Liver (tissue), 9 donors: ENCODE measurements at regions not wholly inside any gene's neighbourhood (a gene's known extent, or its start where the extent isn't known, plus 50 kb on each side); places are given as distances from the start of the nearest gene placed in this dataset. TPM values are rescaled to one million over a fixed set of nuclear protein-coding genes. Genes with fewer than 3 reads are reported as not detected.

Experiments
- DNase-seq: peaks from one replicate; pipeline ENCODE4 v3.0.0-alpha.2; 2017; ENCODE audit warnings: low spot score
- H3K27ac ChIP-seq, 2 donors: one replicate each; pipeline ENCODE4 v1.7.0; 2013; ENCODE audit warnings: inconsistent platforms in 2 of 2, low read length in 2 of 2, control low read depth in 1 of 2, low read depth in 1 of 2, mild to moderate bottlenecking in 1 of 2
- H3K27me3 ChIP-seq, 4 donors: one replicate each; pipeline versions ENCODE4 v1.6.1 to v1.7.0; 2013; ENCODE audit warnings: low read length in 3 of 4, inconsistent platforms in 1 of 4, mild to moderate bottlenecking in 1 of 4, moderate library complexity in 1 of 4; ENCODE audit not compliant: control insufficient read depth in 4 of 4, insufficient read depth in 4 of 4
- H3K36me3 ChIP-seq, 4 donors: one replicate each; pipeline versions ENCODE4 v1.6.1 to v1.7.0; 2013; ENCODE audit warnings: low read length in 3 of 4, mild to moderate bottlenecking in 3 of 4, low read depth in 1 of 4, moderate library complexity in 1 of 4; ENCODE audit not compliant: control insufficient read depth in 4 of 4, insufficient read depth in 3 of 4
- H3K4me1 ChIP-seq, 4 donors: one replicate each; pipeline versions ENCODE4 v1.6.1 to v1.7.0; 2013; ENCODE audit warnings: low read length in 3 of 4, mild to moderate bottlenecking in 3 of 4, moderate library complexity in 1 of 4; ENCODE audit not compliant: control insufficient read depth in 4 of 4, insufficient read depth in 4 of 4
- H3K4me3 ChIP-seq, 3 donors: one replicate each; pipeline versions ENCODE4 v1.6.1 to v1.7.0; 2013; ENCODE audit warnings: low read length in 3 of 3, control low read depth in 1 of 3, low read depth in 1 of 3, mild to moderate bottlenecking in 1 of 3
- H3K9ac ChIP-seq, 2 donors: one replicate each; pipeline ENCODE4 v1.7.0; 2013; ENCODE audit warnings: low read length in 2 of 2, mild to moderate bottlenecking in 2 of 2, moderate library complexity in 2 of 2, control low read depth in 1 of 2, low read depth in 1 of 2
- H3K9me3 ChIP-seq, 4 donors: one replicate each; pipeline versions ENCODE4 v1.6.1 to v1.7.0; 2013; ENCODE audit warnings: low read length in 3 of 4; ENCODE audit not compliant: control insufficient read depth in 4 of 4
- ATF3 ChIP-seq: IDR thresholded peaks from 2 replicates; pipeline ENCODE4 v1.6.1; 2016; ENCODE audit warnings: antibody characterized with exemption
- EGR1 ChIP-seq, 2 donors: IDR thresholded peaks; 2 replicates each; pipeline ENCODE4 v1.6.1; 2016 to 2018; ENCODE audit warnings: antibody characterized with exemption in 2 of 2, low read depth in 2 of 2
- FOXA1 ChIP-seq: IDR thresholded peaks from 2 replicates; pipeline ENCODE4 v1.6.1; 2016; ENCODE audit warnings: antibody characterized with exemption
- FOXA2 ChIP-seq: IDR thresholded peaks from 2 replicates; pipeline ENCODE4 v1.6.1; 2016; ENCODE audit warnings: antibody characterized with exemption
- HNF4A ChIP-seq, 2 donors: conservative IDR thresholded peaks; 2 replicates each; pipeline ENCODE4 v1.6.1; 2016; ENCODE audit warnings: antibody characterized with exemption in 2 of 2, mild to moderate bottlenecking in 2 of 2
- NR2F2 ChIP-seq: IDR thresholded peaks from 2 replicates; pipeline ENCODE4 v1.6.1; 2016; ENCODE audit warnings: antibody characterized with exemption
- RAD21 ChIP-seq, 2 donors: IDR thresholded peaks; 2 replicates each; pipeline ENCODE4 v1.6.1; 2016; ENCODE audit warnings: antibody characterized with exemption in 2 of 2, mild to moderate bottlenecking in 2 of 2
- RXRA ChIP-seq, 2 donors: IDR thresholded peaks; 2 replicates each; pipeline ENCODE4 v1.6.1; 2017 to 2018; ENCODE audit warnings: antibody characterized with exemption in 2 of 2, mild to moderate bottlenecking in 1 of 2
- YY1 ChIP-seq: IDR thresholded peaks from 2 replicates; pipeline ENCODE4 v1.6.1; 2016; ENCODE audit warnings: antibody characterized with exemption, mild to moderate bottlenecking
- WGBS: extraction: QIAGEN DNeasy Blood & Tissue Kit; methylation state at CpG from one replicate; pipeline ENCODE4 v1.1.7; 2013; 5-methylcytosine and 5-hydroxymethylcytosine counted together
- small RNA-seq: library from RNA; depleted of rRNA; stranded (forward); fragments of <200 nt; gene quantifications from one replicate; pipeline ENCODE3, GENCODE V24; 2014
- TF ChIP-seq, protein P1 (sequence below): IDR thresholded peaks from 2 replicates; pipeline ENCODE4 v1.6.1; 2016; ENCODE audit warnings: antibody characterized with exemption, mild to moderate bottlenecking
- TF ChIP-seq, protein P2 (sequence below): fragments of 150-350 bp; IDR thresholded peaks from 2 replicates; pipeline ENCODE4 v1.5.1; 2017; ENCODE audit warnings: improper control_type of control experiment, low read depth, low read length; ENCODE audit not compliant: missing input control
- TF ChIP-seq, protein P3 (sequence below): IDR thresholded peaks from 2 replicates; pipeline ENCODE4 v1.6.1; 2016; ENCODE audit warnings: antibody characterized with exemption
- TF ChIP-seq, protein P4 (sequence below): IDR thresholded peaks from 2 replicates; pipeline ENCODE4 v1.6.1; 2016; ENCODE audit warnings: antibody characterized with exemption
- donor health status: healthy.
- donor health status: healthy.
- donor health status: healthy.
- donor health status: healthy.
- donor health status: healthy.

DNA sequence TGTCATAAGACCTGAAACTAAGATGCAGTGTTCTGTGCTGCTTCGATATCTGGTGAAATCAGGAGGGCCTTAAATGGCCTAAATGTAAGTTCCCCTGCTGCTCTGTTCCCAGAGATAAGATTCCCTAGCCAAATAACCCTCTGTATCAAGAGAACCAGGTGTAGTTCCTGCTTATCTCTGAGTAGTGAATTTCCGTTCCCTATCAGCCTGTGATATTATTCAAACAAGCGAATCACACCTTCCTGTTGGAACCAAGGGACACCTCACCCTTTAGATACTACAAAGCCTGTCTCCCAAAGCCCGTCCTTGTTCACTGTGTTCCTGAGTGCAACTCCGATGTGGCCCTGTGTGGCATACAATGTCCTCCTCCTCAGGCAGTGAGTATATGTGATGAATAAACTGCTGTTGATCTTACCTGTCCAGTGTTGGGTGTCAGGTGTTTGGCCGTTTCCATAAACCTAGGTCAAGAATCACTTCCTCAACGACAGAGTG lies 52.2 kb upstream of the COCH start:
- WGBS = 74% methylated on average over 7 of the region's 7 CpGs
- Histone ChIP-seq H3K27me3 (peaks cover 0 to 4% (median 0%) of the 10 kb centered on the region in 4 donors), H3K4me1 (no peaks in the 10 kb centered on the region), H3K36me3 (no peaks in the 10 kb centered on the region), H3K9ac (no peak overlapping the region), H3K9me3 (peaks cover 0 to 13% (median 4%) of the 10 kb centered on the region in 4 donors), H3K4me3 (no peak overlapping the region), H3K27ac (no peak overlapping the region)
- DNase-seq = no peak
- TF ChIP-seq FOXA1 (no peak), ATF3 (no peak), RAD21 (IDR thresholded peaks at IDR 0.05) (no peak), NR2F2 (no peak), YY1 (no peak), FOXA2 (no peak), RXRA (IDR thresholded peaks at IDR 0.05) (no peak), EGR1 (IDR thresholded peaks at IDR 0.05; ENCODE audit: low read depth in 2 of 2) (no peak), HNF4A (conservative IDR thresholded peaks at IDR 0.05) (no peak)
- TF ChIP-seq, protein P1, sequence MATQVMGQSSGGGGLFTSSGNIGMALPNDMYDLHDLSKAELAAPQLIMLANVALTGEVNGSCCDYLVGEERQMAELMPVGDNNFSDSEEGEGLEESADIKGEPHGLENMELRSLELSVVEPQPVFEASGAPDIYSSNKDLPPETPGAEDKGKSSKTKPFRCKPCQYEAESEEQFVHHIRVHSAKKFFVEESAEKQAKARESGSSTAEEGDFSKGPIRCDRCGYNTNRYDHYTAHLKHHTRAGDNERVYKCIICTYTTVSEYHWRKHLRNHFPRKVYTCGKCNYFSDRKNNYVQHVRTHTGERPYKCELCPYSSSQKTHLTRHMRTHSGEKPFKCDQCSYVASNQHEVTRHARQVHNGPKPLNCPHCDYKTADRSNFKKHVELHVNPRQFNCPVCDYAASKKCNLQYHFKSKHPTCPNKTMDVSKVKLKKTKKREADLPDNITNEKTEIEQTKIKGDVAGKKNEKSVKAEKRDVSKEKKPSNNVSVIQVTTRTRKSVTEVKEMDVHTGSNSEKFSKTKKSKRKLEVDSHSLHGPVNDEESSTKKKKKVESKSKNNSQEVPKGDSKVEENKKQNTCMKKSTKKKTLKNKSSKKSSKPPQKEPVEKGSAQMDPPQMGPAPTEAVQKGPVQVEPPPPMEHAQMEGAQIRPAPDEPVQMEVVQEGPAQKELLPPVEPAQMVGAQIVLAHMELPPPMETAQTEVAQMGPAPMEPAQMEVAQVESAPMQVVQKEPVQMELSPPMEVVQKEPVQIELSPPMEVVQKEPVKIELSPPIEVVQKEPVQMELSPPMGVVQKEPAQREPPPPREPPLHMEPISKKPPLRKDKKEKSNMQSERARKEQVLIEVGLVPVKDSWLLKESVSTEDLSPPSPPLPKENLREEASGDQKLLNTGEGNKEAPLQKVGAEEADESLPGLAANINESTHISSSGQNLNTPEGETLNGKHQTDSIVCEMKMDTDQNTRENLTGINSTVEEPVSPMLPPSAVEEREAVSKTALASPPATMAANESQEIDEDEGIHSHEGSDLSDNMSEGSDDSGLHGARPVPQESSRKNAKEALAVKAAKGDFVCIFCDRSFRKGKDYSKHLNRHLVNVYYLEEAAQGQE = no peak
- TF ChIP-seq, protein P2, sequence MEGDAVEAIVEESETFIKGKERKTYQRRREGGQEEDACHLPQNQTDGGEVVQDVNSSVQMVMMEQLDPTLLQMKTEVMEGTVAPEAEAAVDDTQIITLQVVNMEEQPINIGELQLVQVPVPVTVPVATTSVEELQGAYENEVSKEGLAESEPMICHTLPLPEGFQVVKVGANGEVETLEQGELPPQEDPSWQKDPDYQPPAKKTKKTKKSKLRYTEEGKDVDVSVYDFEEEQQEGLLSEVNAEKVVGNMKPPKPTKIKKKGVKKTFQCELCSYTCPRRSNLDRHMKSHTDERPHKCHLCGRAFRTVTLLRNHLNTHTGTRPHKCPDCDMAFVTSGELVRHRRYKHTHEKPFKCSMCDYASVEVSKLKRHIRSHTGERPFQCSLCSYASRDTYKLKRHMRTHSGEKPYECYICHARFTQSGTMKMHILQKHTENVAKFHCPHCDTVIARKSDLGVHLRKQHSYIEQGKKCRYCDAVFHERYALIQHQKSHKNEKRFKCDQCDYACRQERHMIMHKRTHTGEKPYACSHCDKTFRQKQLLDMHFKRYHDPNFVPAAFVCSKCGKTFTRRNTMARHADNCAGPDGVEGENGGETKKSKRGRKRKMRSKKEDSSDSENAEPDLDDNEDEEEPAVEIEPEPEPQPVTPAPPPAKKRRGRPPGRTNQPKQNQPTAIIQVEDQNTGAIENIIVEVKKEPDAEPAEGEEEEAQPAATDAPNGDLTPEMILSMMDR = no peak
- TF ChIP-seq, protein P3, sequence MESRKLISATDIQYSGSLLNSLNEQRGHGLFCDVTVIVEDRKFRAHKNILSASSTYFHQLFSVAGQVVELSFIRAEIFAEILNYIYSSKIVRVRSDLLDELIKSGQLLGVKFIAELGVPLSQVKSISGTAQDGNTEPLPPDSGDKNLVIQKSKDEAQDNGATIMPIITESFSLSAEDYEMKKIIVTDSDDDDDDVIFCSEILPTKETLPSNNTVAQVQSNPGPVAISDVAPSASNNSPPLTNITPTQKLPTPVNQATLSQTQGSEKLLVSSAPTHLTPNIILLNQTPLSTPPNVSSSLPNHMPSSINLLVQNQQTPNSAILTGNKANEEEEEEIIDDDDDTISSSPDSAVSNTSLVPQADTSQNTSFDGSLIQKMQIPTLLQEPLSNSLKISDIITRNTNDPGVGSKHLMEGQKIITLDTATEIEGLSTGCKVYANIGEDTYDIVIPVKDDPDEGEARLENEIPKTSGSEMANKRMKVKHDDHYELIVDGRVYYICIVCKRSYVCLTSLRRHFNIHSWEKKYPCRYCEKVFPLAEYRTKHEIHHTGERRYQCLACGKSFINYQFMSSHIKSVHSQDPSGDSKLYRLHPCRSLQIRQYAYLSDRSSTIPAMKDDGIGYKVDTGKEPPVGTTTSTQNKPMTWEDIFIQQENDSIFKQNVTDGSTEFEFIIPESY = no peak
- TF ChIP-seq, protein P4, sequence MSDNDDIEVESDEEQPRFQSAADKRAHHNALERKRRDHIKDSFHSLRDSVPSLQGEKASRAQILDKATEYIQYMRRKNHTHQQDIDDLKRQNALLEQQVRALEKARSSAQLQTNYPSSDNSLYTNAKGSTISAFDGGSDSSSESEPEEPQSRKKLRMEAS = no peak

Small RNAs in the stretch of these regions (small RNA-seq; reads per million reads assigned to genes)
- gene AL049830.2 = not detected
